HG03097 (cell line): ENCODE measurements at regions not wholly inside any gene's neighbourhood (a gene's known extent, or its start where the extent isn't known, plus 50 kb on each side); places are given as distances from the start of the nearest gene placed in this dataset.
"Not testable (repeated sequence)": the region's sequence is repeated elsewhere in the genome, so short reads cannot be mapped to it uniquely, and the experiment has no call there.

Source experiments
- ATAC-seq: cut with Tn5 transposase; IDR thresholded peaks from one replicate; pipeline ENCODE4 v1.9.1; 2021; ENCODE audit not compliant: unreplicated experiment, low FRiP score

DNA sequence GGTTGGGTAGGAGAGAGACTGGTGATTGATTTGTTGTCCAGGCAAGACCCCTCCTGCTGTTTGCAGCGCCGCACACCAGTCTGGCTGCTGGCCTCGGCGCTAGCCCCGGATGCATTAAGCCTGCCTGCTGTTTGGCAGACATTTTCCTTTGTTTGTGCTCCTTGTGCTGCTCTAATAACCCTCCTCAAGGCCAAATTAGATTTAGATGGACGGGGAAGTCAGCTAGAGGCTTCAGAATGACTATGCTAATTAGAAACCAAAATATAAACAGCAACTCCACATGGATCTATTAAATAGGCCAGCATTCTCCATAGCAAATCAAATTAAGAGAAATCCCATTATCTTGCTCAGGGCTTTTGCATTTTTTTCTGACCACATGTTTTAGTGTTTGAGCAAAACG, 445.2 kb downstream of the SQOR start:
- no peak for ATAC-seq

DNA sequence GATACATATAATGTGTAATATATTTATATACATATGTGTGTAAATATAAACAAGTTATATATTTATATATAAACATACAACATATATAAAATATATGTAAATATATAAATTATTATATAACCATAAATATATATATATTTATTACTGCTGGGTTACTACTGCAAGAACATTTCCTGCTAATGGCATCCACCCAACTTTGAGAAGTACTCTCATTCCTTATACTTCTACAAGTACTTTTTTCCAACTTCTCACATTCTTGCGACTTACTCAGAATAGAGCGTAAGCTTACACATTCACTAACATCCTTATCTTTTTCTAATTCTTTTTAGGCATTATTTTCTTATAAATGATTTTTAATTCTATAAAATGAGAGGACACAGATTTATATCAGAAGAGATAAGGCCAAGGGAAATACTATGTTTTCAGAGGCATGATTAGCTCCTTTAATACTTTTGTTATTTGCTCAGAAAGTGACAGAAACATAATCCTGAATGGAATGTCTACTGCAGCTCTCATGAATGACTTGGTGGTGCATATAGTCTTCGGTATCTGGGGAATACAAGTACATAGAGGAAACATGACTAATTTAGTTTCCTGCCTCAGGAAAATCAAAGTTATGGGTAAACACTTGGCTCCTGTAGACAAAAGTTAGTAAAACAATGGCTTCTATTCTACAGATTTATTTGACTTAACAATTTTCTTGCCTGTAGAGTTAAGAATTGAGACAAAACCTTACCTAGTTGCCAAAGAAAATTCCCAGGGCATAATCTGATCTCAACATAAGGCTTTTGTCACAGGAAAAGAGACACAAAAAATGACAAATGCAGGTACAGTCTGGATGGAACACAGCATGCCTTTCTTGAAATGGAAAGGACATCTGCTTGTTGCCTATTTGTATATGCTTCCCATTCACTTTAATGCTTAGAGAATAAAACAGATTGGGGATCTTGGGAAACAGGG, 453.9 kb downstream of the SQOR start:
- ATAC-seq = no peak

DNA sequence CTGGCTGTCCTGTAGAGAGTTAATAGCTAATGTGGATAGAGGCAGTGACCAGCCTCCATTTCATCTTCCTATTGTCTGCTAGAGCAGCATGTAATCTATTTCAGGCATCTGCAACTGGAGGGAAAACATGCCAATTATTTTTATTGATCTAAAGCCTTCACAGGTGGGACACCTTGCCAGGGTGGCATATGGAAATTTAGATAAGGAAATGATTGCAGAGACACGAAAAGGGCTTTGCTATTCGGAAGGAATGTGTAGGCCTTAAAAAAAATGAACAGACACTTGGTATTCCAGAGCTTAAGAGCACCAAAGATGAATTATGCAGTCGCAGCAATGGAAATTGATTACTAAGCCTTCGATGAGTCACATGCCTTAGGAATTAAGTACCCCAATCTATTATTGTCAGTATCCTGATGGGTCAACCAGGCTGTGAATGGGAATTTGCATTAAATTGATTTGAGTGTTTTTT, 454.7 kb downstream of the SQOR start:
- no peak for ATAC-seq

DNA sequence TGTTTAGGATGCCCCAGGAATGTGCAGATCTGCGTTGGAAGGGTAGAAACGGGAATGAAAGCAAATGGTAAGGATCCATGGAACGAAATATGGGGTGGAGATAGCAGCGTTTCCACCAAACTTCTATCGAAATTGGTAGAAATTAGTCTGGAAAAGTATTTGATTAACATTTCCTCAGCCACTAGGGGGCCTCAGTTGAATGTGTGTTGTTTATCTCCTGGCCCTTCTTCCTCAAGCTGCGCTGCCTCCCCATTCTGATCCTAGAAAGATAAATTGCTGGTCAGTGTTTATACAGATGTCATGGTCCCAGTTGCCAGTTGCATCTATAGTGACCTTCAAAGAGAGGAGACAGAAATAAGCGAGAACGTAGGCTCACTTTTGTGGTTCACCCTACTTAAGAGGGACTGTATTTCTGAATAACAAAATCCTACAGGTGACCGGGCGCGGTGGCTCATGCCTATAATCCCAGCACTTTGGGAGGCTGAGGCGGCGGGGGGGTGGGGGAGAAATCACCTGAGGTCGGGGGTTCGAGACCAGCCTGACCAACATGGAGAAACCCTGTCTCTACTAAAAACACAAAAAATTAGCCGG, 457.1 kb downstream of the SQOR start:
- ATAC-seq = no peak

DNA sequence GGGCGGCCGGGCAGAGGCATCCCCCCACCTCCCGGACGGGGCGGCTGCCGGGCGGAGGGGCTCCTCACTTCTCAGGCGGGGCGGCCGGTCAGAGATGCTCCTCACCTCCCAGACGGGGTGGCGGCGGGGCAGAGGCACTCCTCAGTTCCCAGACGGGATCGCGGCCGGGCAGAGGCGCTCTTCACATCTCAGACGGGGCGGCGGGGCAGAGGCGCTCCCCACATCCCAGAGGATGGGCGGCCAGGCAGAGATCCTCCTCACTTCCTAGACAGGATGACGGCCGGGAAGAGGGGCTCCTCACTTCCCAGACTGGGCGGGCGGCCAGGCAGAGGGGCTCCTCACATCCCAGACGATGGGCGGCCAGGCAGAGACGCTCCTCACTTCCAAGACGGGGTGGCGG, 463.2 kb downstream of the SQOR start:
- not testable (repeated sequence) for ATAC-seq

DNA sequence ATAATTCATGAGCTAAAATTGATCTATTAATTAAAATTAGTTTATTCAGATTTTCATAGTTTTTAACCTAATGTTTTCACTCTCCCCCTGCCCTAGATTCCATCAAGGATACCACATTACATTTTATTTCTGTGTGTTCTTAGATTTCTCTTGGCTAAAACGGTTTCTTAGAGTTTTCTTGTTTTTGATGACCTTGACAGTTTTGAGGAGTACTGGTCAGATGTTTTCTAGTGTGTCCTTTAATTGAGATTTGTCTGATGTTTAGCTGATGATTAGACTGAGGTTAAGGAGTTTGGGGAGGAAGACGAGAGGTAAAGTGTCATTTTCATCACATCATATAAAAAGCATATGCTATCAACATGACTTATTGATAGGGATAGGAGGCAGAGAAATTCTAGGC, 475.9 kb downstream of the SQOR start:
- ATAC-seq = no peak

DNA sequence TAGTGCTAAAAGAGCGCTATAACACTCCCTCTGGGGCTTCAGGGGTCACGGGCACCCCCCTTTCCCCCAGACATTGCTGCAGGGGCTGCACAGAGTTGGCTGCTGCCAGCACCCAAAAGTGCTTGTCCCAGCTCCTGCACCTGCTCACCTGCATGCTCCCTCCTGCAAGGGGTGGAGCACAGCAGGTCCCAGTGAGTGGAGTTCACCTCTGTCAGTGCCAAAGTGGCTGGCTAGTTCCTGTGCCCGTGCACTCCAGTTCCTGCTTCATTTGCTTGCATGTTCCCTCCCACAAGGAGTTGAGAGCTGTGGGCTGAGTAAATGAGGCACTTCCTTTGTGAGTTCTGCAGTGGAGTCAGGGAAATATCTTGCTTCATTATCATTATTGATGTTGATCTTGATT, 476.9 kb downstream of the SQOR start:
- no peak for ATAC-seq

DNA sequence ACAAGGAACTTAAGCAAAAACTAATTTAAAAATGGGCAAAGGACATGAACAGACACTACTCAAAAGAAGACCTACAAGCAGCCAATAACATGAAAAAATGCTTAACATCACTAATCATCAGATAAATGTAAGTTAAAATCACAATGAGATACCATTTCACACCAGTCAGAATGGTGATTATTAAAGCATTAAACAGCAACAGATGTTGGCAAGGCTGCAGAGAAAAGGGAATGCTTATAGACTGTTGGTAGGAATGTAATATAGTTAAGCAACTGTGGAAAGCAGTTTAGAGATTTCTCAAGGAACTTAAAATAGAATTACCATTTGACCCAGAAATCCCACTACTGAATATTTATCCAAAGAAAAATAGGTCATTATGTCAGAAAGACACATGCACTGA, 482.2 kb downstream of the SQOR start:
- no peak for ATAC-seq

DNA sequence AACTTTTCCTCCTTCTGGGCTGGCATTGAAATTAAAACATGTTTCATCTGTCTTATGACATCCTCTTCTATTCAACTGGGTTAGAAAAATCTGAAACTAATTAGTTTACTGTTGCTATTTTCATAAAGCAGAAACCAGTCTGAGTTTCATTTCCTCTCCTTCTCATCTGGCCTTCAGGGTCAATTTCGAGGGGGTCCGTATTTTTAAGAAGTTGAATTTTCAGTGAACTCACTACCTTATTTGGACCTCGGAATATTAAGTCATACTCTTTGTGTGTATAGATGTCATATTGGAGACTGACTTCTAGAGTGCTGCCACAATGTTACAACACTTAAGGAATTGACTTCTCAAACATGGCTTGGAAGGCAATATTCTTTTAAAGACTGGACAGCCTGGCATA, 485.9 kb downstream of the SQOR start:
- no peak for ATAC-seq

DNA sequence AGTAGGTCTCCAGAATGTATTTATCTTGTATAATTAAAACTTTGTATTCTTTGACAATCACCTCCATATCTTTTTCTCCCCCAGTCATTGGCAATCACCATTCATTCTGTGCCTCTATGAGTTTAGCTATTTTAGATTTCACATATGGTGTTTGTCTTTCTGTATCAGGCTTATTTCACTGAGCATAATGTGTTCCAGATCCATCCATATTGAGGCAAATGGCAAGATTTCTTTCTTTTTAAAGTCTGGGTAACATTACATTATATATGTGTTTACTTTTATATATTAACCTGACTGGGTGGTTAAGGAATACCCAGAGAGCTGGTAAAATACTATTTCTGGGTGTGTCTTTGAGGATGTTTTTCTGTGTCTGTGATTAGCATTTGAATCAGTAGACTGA, 486.6 kb downstream of the SQOR start:
- ATAC-seq = no peak

DNA sequence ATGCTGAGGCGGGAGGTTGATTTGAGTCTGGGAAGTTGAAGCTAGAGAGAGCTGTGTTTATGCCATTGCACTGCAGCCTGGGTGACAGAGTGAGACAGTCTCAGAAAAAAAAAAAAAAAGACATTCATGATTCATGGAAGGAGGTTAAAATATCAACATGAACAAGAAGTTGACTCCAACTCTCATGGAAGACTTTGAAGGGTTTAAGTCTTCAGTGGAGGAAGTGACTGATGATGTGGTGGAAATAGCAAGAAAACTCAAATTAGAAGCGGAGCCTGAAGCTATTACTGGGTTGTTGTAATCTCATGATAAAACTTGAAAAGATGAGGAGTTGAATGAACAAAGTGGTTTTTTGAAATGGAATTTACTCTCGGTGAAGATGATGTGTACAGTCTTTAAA, 491.8 kb downstream of the SQOR start:
- no peak for ATAC-seq

DNA sequence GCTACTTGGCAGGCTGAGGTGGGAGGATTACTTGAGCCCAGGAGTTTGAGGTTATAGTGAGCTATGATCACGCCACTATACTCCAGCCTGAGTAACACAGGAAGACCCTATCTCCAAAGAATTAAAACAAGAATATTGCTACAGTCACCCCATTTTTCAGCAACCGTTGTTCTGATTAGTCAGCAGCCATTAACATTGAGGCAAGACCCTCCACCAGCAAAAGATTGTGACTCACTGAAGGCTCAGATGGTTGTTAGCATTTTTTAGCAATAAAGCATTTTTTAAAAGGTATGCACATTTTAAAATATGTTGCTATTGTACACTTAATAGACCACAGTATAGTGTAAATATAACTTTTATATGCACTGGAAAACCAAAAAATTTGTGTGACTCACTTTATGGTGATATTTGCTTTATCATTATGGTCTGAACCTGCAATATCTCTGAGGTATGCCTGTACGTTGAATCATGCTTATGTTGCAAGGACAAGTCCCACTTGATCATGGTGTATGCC, 492.6 kb downstream of the SQOR start:
- ATAC-seq = no peak

DNA sequence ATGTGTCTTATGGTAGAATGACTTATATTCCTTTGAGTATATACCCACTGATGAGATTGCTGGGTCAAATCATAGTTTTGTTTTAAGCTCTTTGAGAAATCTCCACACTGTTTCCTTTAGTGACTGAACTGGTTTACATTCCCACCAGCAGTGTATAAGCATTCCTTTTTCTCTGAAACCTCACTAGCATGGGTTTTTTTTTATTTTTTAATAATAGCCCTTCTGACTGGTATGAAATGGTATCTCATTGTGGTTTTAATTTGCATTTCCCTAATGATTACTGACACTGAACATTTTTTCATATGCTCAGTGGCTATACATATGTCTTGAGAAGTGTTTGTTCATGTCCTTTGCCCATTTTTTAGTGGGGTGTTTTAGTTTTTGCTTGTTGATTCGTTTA, 494.3 kb downstream of the SQOR start:
- no peak for ATAC-seq

DNA sequence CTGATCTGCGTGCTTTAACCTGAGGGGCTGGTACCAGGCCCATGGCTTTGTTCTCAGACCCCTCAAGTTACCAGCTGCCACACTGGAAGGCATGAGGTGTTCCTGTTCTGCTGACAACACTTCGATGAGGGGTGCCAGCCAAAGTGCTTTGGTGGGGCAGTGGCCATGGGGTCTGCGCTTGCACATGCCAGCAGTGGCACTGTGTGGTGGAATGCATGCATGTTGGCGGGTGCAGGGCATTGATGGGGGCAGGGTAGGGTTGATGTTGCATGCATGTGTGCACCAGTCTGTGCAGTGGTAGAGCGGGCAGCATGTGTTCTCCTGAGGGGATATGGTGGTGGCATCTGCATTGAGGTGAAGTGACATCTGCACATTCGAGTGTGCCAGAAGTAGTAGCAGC, 497.0 kb downstream of the SQOR start:
- ATAC-seq = no peak

DNA sequence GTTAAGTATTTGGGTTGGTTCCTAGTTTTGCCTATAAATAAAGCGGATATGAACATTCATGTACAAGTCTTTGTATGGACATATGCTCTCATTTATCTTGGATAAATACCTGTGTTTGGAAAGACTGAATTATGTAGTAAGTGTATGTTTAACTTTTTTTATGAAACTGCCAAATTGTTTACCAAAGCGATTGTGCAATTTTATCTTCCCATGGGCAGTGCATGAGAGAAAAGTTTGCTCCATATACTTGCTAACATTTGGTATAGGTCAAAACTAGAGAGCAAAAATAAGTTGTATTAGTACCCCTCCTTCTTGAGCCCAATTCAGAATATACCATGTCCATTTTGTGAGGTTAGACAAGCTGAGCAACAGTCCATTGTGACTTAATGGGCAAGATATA, 502.6 kb downstream of the SQOR start:
- no peak for ATAC-seq

DNA sequence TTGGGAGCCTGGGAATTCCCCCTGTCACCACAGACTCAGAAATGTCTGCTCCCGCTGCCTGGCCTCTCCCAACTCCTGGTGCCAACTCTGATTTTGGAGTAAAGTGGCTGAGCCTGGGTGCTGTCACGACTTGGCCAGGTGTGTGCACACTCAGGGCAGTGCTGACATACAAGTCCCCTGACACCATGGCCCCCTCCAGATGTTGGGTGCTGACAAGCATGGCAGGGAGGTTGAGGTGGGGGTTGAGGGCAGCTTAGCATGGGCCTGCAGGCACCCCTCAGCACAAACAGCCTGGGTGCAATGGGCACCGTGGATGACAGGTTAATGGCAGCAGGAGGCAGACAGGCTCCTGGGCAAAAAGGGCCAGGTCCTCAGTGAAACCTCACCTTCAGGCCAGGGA, 511.2 kb downstream of the SQOR start:
- ATAC-seq = no peak

DNA sequence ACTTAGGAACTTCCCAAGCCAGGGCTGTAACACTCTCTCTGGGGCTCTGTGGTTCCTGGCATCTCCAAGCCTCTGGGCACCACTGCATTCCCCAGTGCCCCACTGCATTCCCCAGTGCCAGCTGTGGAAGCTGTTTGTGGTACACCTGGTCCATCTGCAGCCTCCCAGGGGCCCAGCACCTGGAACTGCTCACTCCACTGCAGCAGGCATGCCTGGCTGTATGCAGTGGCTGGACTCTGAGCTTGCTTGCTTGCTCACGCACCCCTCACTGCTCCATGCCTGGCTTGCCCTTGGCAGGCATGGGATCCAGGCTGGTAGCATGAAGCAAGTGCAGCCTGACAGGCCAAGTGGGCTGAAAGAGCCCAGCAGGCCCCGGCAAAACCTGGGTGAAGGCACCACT, 512.1 kb downstream of the SQOR start:
- no peak for ATAC-seq

DNA sequence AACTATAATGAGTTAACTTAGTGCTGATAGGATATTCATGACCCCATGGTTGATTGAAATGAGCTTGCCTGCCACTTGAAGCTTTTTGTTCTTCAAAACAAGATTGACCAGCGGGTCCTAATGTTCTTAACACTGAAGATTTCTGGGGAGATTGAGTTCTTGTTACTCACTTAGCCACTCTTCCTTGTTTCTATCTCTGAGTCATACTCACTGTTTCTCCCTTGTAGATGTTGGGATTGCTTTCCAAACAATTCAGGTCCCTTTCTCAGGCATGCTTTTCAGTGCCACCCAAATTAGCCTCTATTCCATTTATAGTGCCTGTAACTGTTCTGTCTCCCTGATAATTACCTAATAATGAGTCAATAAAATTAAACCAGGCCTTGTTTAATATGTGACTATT, 517.0 kb downstream of the SQOR start:
- no peak for ATAC-seq

DNA sequence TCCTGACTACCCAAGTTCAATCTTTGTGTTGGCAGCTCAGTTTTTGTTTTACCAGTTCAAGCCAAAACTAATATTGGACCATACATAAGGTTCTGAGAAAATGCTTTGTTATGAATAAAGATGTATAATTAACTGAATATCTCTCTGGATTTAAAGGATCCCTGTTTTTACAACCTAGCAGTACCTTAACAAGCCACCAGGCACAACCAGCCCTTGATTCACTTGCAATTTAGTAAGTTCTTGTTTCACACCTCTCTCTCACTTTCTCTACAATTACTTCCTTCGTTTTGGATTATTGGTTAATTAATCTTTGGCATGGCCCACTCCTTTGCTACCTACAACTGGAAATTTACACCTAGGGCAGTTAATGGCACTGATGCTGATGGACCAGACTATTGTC, 531.9 kb downstream of the SQOR start:
- no peak for ATAC-seq

DNA sequence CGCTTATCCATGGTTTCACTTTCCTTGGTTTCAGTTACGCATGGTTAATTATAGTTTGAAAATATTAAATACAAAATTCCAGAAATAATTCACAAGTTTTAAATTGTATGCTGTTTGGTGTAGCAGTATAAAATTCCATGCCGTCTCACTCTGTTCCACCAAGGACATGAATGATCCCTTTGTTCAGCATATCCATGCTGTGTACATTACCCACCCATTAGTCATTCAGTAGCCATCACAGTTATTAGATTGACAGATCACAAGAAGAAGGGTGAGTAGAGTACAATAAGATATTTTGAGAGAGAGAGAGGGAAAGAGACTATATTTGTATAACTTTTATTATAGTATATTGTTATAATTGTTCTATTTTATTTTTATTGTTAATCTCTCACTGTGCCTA, 535.5 kb downstream of the SQOR start:
- no peak for ATAC-seq

DNA sequence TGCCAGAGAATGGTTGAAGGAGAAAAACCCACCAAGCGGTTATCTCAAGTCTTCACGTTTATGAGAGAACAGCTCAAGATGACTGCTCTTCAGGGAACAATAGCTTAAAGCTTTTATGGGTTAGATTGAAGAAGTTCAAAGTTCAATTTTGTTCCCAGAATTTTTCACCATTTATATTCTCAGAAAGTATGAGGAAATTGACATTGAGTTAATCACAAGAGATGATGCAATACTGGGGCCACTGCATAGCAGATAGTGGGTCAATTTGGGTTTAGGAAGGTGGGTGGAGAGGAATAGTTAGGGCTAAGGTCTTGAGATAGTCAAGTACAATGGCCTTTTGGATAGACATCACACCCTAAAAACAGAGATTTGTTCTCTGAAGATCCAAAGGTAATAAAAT, 539.3 kb downstream of the SQOR start:
- ATAC-seq = no peak

DNA sequence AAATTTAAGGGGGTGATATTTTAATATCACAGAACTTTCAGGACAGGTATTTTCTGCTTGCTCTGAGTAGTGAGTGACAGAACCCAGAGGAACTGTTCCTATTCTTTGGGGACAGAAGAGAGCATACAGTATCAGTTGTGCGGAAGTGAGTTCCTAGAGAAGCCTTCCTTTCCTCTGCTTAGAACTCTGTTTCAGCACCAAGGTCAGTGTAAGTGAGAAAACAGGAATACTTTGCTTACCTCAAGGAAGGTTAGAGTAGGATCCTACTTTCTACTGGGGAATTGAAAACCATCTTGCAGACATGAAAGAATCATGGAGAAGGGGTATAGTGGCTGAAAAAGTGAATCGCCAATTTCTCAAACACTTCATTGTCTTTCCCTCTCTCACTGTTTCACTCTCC, 542.4 kb downstream of the SQOR start:
- ATAC-seq = no peak
